ENCODE measurements at regions not wholly inside any gene's neighbourhood (a gene's known extent, or its start where the extent isn't known, plus 50 kb on each side); places are given as distances from the start of the nearest gene placed in this dataset.

DNA sequence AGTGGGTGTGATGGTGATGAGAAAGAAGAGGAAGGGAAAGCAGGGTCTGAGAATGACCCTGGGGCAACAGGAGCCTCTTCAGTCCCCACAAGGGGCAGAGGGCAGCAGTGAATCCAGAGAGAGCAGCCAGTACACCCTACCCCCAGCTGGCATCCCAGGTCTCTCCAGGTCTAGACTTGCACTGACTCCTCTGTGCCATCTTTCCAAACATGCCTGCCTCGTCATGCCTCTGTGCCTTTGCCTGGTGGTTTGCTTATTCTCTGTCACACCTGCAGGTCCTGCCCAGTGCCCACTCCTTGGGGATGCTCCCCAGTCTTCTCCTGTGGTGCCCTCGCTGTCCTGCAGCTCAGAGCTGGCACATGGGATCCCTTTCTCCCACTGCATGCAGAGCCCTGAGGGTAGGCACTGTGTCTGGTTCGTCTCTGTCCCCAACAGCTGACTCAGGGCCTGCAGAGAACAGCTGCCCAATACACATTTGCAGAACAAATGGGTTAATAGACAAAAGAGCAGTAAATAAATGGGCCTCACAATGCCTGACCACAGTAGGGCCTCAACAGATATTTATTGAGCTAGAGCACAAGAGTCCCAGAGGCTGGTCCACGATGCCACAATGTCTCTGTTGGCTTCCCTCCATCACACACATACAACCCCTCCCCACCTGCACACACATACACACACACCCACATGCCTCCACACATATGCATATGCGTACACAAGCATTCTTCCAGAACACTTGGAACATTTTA lies 89.8 kb downstream of the HS1BP3 start:
- peaks cover 17% of the 10 kb centered on the region for H3K9me1 ChIP-seq (ENCODE audit: insufficient read depth, low read length)
- in situ Hi-C loops (cut with MboI; ENCODE audit: low sequenced_read_pairs) = no loop called here
- no peak overlapping the region for H2BK5ac ChIP-seq (ENCODE audit: low read depth, low read length, poor library complexity, severe bottlenecking)
- intact Hi-C loops (cut with micrococcal nuclease) = no loop called here
- CTCF ChIA-PET = interaction anchor here (0.5 to 0.6 kb wide), 2 partner anchors 46 to 465 kb away, joined by 3 to 5 read pairs; no protein-coding TSS in a partner anchor
- H3K79me1 ChIP-seq (ENCODE audit: low read depth in 1 of 2, low read length in 2 of 2) = no peaks in the 10 kb centered on the region
- TF ChIP-seq NFE2L2 (IDR thresholded peaks at IDR 0.05; ENCODE audit: low read depth, low read length) (no peak), RAD21 (IDR thresholded peaks at IDR 0.05; ENCODE audit: low read length) (no peak), MXI1 (IDR thresholded peaks at IDR 0.05; ENCODE audit: borderline replicate concordance, low read depth, low read length) (no peak), RCOR1 (IDR thresholded peaks at IDR 0.05; ENCODE audit: insufficient replicate concordance, low read length) (no peak), POLR2A (IDR thresholded peaks at IDR 0.05; ENCODE audit: low read depth, low read length) (no peak), BHLHE40 (IDR thresholded peaks at IDR 0.05; ENCODE audit: low read depth, low read length) (no peak), MAZ (IDR thresholded peaks at IDR 0.05; ENCODE audit: borderline replicate concordance, low read depth, low read length) (no peak), SMC3 (IDR thresholded peaks at IDR 0.05; ENCODE audit: low read depth, low read length) (no peak), FOS (IDR thresholded peaks at IDR 0.05; ENCODE audit: low read depth, low read length) (no peak), MAFK (IDR thresholded peaks at IDR 0.05; ENCODE audit: low read depth, low read length) (no peak), CHD1 (IDR thresholded peaks at IDR 0.05; ENCODE audit: low read depth, low read length) (no peak)
- TF ChIP-seq, protein P1, sequence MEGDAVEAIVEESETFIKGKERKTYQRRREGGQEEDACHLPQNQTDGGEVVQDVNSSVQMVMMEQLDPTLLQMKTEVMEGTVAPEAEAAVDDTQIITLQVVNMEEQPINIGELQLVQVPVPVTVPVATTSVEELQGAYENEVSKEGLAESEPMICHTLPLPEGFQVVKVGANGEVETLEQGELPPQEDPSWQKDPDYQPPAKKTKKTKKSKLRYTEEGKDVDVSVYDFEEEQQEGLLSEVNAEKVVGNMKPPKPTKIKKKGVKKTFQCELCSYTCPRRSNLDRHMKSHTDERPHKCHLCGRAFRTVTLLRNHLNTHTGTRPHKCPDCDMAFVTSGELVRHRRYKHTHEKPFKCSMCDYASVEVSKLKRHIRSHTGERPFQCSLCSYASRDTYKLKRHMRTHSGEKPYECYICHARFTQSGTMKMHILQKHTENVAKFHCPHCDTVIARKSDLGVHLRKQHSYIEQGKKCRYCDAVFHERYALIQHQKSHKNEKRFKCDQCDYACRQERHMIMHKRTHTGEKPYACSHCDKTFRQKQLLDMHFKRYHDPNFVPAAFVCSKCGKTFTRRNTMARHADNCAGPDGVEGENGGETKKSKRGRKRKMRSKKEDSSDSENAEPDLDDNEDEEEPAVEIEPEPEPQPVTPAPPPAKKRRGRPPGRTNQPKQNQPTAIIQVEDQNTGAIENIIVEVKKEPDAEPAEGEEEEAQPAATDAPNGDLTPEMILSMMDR (conservative IDR thresholded peaks at IDR 0.05; ENCODE audit: low read depth, low read length) = no peak
- TF ChIP-seq, protein P2, sequence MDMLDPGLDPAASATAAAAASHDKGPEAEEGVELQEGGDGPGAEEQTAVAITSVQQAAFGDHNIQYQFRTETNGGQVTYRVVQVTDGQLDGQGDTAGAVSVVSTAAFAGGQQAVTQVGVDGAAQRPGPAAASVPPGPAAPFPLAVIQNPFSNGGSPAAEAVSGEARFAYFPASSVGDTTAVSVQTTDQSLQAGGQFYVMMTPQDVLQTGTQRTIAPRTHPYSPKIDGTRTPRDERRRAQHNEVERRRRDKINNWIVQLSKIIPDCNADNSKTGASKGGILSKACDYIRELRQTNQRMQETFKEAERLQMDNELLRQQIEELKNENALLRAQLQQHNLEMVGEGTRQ (IDR thresholded peaks at IDR 0.05; ENCODE audit: low read depth, low read length) = no peak
- TF ChIP-seq, protein P3, sequence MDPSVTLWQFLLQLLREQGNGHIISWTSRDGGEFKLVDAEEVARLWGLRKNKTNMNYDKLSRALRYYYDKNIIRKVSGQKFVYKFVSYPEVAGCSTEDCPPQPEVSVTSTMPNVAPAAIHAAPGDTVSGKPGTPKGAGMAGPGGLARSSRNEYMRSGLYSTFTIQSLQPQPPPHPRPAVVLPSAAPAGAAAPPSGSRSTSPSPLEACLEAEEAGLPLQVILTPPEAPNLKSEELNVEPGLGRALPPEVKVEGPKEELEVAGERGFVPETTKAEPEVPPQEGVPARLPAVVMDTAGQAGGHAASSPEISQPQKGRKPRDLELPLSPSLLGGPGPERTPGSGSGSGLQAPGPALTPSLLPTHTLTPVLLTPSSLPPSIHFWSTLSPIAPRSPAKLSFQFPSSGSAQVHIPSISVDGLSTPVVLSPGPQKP (IDR thresholded peaks at IDR 0.05; ENCODE audit: borderline replicate concordance, low read depth, low read length) = no peak
- no peak overlapping the region for H2AFZ ChIP-seq (replicated peaks; ENCODE audit: low read length, poor library complexity)
- dilution Hi-C loops (cut with HindIII; ENCODE audit: low sequenced_read_pairs, unreplicated experiment) = no loop called here
- H3K9me3 ChIP-seq (ENCODE audit: control insufficient read depth, insufficient read depth, low read length) = no peaks in the 10 kb centered on the region
- H3K4ac ChIP-seq (ENCODE audit: low read depth, low read length) = peak overlapping the region; percentile 30
- H3K23ac ChIP-seq (ENCODE audit: low read depth, low read length) = no peak overlapping the region
- no peak overlapping the region for H3K18ac ChIP-seq (ENCODE audit: low read depth, low read length)
- BruUV-seq (replicated peaks) = no TSS peak
- no peak overlapping the region for H3K56ac ChIP-seq (ENCODE audit: extremely low read depth, insufficient read depth, low read length)
- H3K9ac ChIP-seq (ENCODE audit: low read depth, low read length) = no peak overlapping the region
- H3K4me3 ChIP-seq (ENCODE audit: insufficient read depth, low read depth, low read length) = no peak overlapping the region
- H3K27ac ChIP-seq (ENCODE audit: insufficient read depth, low read length) = no peak overlapping the region
- no peak overlapping the region for H4K8ac ChIP-seq (ENCODE audit: low read depth in 2 of 2, low read length in 2 of 2)
- H2BK120ac ChIP-seq (ENCODE audit: low read depth, low read length) = no peak overlapping the region
- POLR2A ChIA-PET (ENCODE audit: unreplicated experiment) = no interaction called here
- DNase-seq (no peak), ATAC-seq (ENCODE audit: low read depth) (peak; percentile 40)
- H3K36me3 ChIP-seq (ENCODE audit: control insufficient read depth, insufficient read depth, low read length) = no peaks in the 10 kb centered on the region
- peak overlapping the region; percentile 22 for H2AK9ac ChIP-seq (replicated peaks; ENCODE audit: low read depth, low read length, poor library complexity)
- H2BK15ac ChIP-seq (ENCODE audit: low read depth, low read length) = peak overlapping the region; percentile 18; the same call in 1 of the 3 replicates
- H3K4me1 ChIP-seq (ENCODE audit: control insufficient read depth, insufficient read depth, low read length) = peaks cover 22% of the 10 kb centered on the region
- no peak overlapping the region; the same call in 1 of the 2 replicates for H2BK20ac ChIP-seq (ENCODE audit: low read depth, low read length)
- no peaks in the 10 kb centered on the region; the same call in 1 of the 2 replicates for H4K20me1 ChIP-seq (ENCODE audit: insufficient read depth, low read length)
- no peaks in the 10 kb centered on the region for H3K27me3 ChIP-seq (ENCODE audit: control insufficient read depth, insufficient read depth, low read length)
- peak overlapping the region; percentile 19; the same call in 1 of the 2 replicates for H3K4me2 ChIP-seq (ENCODE audit: low read depth, low read length)
- no peak overlapping the region for H4K5ac ChIP-seq (ENCODE audit: low read depth, low read length)
- no peak overlapping the region for H3K14ac ChIP-seq (replicated peaks; ENCODE audit: low read depth, low read length)
- 43% methylated on average over 1 of the region's 5 CpGs; no CpG with 5 or more reads in 1 of the 2 experiments for WGBS, 2 experiments (ENCODE audit: extremely low coverage in 2 of 2, insufficient read length in 1 of 2)
- peak overlapping the region; percentile 47; the same call in 1 of the 2 replicates for H2AK5ac ChIP-seq (ENCODE audit: low read depth, low read length)
- 0 out of 2 replicates have a peak overlapping the region, but pooled peaks have one; percentile 6 for H4K91ac ChIP-seq (ENCODE audit: insufficient read depth, low read depth, low read length)
